GM11168 (cell line): ENCODE measurements at regions not wholly inside any gene's neighbourhood (a gene's known extent, or its start where the extent isn't known, plus 50 kb on each side); places are given as distances from the start of the nearest gene placed in this dataset.
"Not testable (repeated sequence)": the region's sequence is repeated elsewhere in the genome, so short reads cannot be mapped to it uniquely, and the experiment has no call there.

Experiments
- in situ Hi-C: fragments of 300-500 bp; cut with MboI; formaldehyde crosslinking; loops from one replicate; pipeline ENCODE4 v1.12.0; 2022; ENCODE audit warnings: low sequenced_read_pairs; ENCODE audit not compliant: unreplicated experiment

DNA sequence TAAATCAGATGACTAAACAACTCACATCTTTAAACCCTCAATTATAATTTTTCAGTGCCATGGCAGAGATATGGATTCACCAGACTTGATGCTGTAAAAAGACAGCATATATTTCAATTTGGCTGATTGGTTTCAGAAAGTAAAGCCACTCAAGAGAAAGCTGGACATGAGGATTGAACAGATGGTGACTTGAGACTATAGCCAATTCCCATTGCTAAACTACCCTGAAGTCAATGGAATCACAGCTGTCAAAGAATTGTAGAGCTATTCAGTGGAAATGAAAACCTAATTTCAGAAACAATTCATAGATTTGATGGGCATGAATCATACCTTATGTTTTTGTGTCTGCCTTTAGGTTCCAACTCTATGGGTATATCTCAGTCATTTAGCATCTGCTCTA, 510.6 kb upstream of the BOD1L1 start:
- in situ Hi-C loops, result no loop called here

DNA sequence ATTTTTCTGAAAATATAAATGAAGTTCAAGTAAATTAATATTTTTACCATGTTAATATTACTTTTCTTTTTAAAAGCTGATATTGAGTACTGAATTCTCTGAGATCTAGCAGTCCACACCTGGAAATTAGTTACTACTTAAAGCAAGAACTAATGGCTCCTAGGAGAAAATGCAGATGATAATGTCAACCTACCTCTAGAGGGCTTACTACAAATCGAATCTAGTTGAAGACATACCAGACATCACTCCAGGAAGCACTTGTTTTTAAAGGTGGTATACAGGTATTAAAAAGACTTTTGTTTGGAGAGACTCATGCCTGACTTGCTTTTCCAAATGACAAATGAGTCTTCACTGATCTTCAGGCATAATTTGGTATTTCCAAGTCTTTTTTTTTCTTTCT, 516.4 kb upstream of the BOD1L1 start:
- in situ Hi-C loops, result no loop called here

DNA sequence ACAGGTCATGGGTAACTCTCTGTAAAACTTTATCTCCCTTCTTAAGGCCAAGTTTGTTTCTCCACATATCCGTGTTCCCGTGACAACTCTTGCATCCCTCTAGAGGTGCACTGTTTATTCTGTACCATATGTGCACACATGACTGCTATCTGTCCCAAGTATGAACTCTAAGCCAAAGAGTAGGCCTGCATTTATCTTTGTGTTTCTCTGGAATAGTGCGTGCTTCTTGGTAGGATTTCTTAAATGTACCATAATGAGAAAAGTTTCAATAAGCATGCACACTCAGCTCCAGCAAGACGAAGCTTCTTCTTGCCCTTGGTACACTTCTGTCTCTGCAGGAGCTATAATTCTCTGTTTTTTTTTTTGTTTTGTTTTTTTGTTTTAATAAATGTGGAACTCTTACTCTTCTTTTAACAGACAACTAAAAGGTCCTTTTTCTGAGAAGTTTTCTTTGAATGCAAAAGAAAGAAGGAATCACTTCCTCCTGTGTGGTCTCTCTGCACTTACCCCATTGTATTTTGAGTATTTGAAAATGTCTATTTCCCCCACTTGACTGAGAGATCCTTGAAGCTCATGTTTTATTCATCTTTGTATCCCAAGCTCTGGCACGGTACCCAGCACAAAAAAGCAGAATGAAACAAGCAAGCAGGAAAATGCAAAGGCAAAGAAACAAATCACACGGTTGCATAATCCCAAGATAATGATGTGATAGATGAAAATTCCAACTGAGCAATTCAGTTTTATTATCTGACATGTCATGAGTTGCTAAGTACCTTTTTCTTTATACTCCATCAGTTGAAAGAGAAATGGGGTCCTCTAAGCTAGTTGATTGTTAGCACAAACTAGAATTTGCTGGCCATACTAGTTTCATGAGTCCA, 521.9 kb upstream of the BOD1L1 start:
- in situ Hi-C loops, result no loop called here

DNA sequence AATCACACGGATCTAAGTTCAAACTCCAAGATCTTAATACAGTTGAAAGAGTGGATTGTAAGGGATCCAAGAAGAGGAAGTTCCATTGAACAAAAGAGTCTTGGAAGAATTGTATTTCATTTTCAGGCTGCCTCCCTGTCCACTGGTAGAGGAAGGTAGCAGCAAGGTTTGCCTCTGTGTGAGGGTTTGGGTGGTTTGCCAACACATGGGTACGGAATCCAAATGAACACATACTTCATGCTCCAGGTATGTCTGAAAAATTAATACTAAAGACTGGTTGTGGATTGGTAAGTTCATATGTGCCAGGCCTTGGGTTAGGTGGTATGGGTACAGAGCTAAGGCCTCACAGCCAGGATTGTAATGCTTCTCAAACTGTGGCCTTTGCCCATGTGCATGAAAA, 523.6 kb upstream of the BOD1L1 start:
- in situ Hi-C loops, result no loop called here

DNA sequence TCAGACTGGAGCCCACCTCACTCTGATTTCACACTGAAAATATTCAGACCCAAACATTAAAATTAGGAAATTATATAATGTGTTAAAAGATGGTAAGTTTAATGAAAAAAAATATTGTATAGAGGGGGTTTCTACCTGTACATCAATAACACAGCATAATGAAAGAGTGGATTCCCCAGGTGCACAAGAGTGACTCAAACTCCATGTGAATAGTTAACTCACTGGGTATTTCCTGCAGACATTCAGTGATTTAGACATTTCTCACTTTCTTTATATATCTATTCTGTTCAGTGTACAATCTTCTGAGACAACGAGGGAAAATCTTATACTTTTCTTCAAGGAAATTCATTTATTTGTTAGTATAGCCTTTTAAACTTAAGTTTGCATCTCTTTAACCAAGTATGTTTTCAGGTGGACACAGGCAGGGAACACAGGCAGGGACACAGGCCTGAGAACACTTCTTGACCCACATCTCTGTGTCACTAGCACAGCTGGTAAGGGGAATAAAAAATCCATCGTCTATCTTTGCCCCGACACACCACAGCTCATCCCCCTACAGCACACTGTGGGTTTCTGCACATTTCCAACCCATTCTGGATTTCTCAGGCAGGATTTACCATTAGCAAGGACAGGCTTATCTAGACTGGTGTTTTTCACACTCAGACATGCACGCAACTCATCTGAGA, 525.5 kb upstream of the BOD1L1 start:
- in situ Hi-C loops, result no loop called here

DNA sequence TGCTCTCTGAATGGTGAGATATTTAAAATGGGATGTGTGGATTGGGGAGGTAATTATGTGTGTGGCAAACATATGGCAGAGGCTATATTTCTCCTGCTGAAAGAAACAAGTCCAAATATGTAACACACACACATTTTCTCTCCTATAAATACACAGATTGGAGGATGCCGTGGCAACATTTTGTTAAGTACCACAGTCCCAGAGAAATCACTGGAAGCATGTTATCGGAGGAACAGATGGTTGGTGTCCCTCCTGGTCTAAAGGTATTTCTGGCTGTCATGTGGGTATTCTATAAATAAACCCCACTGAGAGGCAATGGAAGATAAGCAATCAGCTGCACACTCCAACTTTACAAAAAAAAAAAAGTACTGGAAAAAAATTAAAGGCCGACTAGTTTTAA, 528.3 kb upstream of the BOD1L1 start:
- in situ Hi-C loops, result no loop called here

DNA sequence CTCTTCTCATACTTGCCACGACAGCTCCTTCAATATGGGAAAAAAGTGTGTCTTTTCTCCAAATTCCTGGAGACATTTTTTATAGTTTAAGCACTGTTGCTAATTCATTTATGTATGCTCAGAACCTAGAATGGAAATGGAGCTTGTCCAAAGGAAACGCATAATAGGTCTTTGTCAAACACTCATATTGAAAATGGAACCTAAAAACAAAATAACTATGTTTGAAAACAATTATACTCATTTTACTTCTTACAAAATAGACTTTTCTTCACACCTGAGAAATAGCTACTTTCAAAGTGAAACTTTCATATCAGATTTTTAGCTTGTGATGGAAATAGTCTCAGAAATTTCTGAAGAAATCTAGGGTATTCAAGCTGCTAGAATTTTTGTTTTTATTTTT, 529.7 kb upstream of the BOD1L1 start:
- in situ Hi-C loops, result no loop called here

DNA sequence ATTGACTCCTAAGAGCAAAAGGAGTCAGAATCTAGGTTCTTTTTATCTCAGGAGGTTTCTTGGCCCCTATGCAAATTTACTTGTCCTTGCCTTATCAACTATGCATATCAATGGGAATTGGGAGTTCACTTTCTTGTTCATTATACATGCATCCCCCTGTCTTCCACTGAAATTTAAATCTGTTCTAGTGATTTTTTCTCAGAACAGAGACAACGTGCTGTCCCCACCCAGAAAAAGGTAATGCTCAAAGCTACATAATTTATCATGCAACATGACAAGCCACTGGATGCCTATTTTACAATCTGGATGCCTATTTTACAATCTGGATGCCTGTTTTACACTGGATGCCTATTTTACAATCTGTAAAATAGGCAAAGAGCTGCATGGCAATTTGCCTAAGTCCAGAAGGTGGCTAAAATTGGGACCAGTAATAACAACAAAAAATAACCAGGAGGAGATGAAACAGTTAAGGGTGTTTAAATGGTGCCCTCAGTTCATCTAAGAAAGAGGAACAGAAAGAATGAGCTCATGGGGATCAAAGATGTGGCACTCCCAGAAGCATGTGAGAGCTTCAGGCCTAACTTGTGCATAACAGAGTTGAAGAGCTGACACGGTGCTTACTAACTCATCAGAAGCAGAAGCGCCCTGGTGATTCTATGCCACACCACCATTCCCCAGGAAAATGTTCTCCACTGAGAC, 537.8 kb upstream of the BOD1L1 start:
- in situ Hi-C loops, result no loop called here

DNA sequence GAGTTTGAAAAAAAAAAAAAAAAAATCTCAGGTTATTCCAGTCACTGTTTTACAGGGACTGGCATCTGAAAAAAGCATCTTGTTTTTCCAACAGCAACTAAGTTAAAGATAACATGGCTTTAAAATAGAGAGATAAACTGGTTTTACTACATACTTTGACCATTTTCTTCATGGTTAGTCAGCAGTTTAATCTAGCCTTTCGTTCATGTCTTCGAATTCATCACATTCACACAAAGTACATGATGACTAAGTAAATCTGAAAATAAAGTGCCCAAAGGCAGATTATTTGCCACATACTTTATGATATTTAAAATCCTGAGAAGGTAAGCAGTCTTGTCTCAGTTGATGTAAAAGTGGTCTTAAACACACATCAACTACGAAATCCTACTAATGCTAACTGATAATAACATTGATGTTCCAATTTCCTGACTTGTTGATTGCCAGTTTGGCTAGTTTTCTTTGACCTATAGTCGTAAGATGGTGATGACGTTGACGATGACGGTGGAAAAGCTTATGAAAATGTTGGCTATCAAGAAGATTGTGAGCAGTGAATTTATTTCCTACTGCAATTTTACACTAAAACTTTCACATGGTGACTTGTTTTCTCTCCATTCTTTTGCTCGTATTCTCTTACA, 540.5 kb upstream of the BOD1L1 start:
- in situ Hi-C loops, result no loop called here

DNA sequence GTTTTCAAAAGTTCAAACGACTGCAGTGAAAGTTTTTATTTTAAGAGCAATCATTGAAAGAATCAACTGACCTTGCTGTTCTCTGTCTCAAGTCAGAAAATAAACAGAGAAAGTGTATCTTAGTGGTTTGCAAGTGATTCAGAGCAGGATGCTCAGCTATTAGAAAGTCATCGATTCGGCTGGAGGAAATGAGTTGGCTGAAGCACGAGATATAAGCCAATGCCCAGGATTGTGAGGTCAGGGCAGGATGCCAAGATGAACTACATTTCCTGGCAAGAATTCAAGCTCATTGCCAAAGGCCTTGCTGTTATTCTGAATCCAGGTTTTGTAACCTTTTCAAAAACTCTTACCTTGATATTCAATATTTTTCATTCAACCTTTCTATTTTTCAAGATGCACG, 541.4 kb upstream of the BOD1L1 start:
- in situ Hi-C loops, result no loop called here

DNA sequence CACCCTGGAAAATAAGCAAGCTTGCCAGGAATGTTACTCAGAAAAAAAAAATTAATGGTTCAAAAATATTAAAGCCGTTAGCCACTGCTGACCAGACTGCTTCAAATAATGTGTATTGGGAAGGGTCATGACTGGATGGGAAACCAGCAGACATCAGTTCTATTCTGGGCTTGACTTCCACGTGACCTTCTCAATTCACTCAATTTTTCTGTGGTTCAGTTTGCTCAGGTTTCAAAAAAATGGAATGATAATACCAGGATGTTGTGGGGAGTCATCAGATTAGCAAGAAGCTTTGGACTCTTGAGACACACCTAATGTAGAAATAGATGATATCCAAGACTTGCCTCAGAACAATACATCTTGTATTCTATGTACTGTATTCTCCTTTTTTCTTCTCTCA, 541.9 kb upstream of the BOD1L1 start:
- in situ Hi-C loops, result no loop called here

DNA sequence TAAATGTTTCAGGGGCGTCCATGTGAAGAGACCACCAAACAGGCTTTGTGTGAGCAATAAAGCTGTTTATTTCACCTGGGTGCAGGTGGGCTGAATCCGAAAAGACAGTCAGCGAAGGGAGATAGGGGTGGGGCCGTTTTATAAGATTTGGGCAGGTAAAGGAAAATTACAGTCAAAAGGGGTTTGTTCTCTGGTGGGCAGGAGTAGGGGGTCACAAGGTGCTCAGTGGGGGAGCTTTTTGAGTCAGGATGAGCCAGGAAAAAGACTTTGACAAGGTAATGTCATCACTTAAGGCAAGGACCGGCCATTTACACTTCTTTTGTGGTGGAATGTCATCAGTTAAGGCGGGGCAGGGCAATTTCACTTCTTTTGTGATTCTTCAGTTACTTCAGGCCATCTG, 542.4 kb upstream of the BOD1L1 start:
- in situ Hi-C loops, result not testable (repeated sequence)

DNA sequence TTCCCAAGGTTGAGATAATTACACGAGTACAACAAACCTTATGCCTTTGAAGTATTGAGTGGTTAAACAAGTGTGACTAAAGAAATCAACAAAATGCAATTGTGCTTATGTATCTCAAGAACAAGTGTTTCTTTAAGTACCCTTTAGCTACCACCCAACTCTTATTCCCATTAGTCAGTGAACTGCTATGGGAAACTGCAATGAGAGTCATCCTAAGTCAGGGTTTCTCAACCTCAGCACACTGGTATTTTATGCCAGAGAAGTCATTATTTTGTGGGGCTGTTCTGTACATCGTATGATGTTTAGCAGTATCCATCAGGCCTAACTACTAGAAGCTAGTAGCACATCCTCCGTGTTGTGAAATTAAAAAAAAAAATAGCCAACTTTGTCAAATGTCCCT, 549.1 kb upstream of the BOD1L1 start:
- in situ Hi-C loops, result no loop called here

DNA sequence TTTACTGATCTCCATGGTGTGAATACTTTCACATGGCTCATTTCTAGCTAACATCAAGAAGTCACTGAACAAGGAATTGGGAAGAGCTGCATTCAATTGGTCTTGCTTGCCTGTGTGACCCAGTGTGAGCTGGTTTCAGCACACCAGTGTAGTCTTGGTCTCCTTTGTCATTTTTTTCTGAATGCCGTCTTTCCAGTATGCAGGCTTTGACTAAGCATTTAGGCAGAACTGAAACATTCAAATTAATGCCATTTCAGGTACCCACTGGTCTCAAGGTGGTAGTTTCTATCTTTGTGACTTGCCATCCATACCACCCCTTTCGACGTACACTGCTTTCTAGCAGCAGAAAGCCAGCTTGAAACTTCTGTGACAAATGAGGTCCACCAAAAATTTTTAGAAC, 550.5 kb upstream of the BOD1L1 start:
- in situ Hi-C loops, result no loop called here

DNA sequence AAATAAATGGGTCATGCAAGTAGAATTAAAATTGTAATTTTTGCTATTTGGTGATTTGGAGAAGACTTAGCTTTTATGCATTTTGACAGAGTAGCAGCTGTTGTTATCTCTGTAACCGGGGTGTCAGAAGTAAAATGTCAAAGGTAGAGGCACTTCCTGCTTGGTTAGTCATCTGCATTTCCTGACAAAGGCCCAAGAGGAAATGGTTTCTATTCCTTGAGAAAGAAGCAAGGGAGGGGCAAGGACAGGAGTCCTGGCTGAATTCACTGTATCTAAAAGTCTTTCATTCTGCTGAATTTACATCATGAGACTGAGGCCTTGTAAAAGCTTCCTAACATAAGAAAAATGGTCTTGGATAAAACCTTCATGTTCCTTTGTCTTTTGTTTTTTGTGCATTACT, 550.9 kb upstream of the BOD1L1 start:
- in situ Hi-C loops, result no loop called here

DNA sequence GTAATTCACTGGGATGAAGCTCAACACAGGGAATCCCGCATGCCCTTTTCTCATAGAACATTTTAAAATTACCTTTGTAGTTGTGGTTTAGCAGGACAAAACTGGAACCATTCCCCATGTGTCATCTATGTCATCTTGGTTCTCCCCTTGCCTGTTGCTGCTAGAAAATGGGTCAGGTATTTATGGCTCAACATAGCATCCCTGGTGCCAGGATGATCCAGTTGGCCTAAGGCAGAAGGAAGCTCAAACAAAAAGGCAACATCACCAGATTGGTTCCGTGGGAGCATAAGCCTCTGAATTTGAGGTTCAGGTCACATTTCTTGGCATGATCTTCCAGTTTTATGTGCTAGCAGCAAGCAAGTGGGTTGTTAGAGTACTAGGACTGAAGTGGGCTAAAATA, 552.6 kb upstream of the BOD1L1 start:
- in situ Hi-C loops, result no loop called here

DNA sequence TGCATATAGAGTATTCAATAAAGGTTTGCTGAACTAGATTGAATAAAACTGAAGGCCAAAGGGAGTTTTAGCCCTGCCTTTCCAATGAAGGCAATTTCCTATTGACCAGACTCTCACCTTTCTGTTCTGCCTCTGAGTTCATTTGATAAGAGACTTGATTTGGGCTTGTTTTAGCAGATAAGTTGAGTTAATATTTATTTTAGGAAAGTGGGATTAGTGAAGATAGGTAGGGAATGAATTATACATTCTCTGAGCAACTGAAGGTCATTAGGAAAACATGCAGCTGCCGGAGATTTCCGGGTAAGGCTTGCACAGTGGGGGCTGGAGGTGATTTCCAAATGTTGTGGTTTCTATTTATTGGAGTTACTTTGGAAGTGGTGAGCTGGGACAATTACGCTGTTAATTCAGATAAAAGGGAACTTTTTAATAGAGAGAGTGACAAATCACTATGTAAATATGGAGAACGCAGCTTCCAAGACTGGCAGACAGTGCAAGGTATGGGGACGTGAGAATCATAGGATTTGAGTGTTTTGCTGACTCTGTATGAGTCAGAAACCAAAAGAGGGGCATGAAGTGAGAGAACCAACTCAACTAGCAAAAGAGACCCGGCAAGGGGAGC, 553.6 kb upstream of the BOD1L1 start:
- in situ Hi-C loops, result no loop called here

DNA sequence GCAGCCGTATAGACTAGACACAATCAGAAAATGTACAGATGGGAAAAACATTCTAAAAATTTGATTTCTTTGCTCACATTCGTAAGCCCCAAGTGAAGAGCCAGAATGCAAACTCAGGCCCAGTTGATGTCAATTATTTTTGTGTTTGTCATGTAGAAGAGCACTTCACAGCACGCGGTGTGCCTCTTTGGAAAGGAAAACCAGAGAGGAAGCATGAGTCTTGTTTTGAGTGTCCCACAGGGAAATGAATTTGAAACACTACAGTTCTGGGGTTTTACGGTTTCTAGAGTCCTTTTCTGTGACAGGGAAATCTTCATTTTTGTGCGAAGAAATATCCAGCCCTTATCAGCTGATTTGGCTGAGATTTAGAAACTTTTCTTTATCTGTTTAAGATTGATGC, 554.6 kb upstream of the BOD1L1 start:
- in situ Hi-C loops, result no loop called here

DNA sequence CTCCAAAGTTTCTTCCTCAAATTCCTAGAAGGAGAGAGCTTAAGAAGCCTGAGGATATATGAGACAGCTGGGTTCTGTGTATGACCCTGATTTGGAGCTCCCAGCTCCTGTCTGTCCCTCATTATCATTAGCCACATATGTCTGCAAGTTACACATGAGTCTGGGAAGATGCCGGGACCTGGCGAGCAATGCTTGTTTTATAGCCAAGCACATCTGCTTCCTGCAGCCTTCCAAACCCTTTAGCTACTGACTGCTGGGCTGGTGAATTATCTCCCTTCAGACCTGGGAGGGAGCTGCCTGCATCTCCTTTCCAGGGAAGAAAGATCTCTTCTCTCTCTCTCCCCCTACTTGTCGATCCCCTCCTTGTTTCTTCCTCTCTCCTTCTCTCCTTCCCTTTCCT, 556.7 kb upstream of the BOD1L1 start:
- in situ Hi-C loops, result no loop called here

DNA sequence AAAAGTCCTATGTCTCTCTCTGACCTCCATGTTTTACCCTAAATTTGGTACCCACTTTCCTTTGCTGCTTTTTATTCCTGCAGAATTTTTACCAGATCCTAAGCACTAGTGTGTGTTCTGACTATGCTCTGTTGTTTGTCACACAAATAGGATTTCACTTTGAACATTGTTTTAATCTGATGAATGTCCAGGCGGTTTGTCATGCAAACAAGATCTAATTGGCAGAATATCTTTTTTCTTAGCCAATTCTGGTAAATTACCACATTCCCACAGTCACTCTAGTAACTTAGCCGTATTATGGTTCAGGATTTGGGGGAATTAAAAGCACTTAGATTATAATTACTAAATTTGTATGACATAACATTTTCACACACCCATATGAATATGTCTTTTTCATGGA, 557.2 kb upstream of the BOD1L1 start:
- in situ Hi-C loops, result no loop called here
